ENCODE measurements at regions not wholly inside any gene's neighbourhood (a gene's known extent, or its start where the extent isn't known, plus 50 kb on each side); places are given as distances from the start of the nearest gene placed in this dataset.
A peak's percentile ranks its signal among the peaks of the same experiment; 100 is the strongest.
"Not testable (repeated sequence)": the region's sequence is repeated elsewhere in the genome, so short reads cannot be mapped to it uniquely, and the experiment has no call there.

DNA sequence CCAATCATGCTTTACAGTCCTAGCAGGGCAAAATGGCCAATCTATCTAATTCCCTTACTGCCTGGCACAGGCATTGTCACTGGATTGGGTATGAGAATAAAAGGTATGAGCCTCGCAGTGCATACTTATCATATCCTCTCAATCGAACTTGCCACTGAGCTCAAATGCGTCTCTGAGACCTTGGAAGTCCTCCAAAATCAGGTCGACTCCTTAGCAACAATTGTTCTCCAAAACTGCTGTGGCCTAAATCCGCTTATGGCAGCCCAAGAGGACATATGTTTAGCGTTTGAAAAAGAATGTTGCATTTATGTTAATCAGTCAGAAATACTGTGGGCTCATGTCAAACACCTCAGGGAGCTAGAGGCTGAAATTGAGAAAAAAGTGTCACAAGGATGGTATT lies 69.7 kb downstream of the SPIN4 start (continued):
- TF ChIP-seq ZNF425 (CRISPR knock-in tag; conservative IDR thresholded peaks at IDR 0.05) (no peak), ETV6 (CRISPR knock-in tag; IDR thresholded peaks at IDR 0.05) (no peak), ZNF263 (CRISPR knock-in tag; IDR thresholded peaks at IDR 0.05; ENCODE audit: low read depth) (no peak)
- TF ChIP-seq, protein P1, sequence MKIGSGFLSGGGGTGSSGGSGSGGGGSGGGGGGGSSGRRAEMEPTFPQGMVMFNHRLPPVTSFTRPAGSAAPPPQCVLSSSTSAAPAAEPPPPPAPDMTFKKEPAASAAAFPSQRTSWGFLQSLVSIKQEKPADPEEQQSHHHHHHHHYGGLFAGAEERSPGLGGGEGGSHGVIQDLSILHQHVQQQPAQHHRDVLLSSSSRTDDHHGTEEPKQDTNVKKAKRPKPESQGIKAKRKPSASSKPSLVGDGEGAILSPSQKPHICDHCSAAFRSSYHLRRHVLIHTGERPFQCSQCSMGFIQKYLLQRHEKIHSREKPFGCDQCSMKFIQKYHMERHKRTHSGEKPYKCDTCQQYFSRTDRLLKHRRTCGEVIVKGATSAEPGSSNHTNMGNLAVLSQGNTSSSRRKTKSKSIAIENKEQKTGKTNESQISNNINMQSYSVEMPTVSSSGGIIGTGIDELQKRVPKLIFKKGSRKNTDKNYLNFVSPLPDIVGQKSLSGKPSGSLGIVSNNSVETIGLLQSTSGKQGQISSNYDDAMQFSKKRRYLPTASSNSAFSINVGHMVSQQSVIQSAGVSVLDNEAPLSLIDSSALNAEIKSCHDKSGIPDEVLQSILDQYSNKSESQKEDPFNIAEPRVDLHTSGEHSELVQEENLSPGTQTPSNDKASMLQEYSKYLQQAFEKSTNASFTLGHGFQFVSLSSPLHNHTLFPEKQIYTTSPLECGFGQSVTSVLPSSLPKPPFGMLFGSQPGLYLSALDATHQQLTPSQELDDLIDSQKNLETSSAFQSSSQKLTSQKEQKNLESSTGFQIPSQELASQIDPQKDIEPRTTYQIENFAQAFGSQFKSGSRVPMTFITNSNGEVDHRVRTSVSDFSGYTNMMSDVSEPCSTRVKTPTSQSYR (CRISPR knock-in tag; IDR thresholded peaks at IDR 0.05): no peak
- TF ChIP-seq, protein P2, sequence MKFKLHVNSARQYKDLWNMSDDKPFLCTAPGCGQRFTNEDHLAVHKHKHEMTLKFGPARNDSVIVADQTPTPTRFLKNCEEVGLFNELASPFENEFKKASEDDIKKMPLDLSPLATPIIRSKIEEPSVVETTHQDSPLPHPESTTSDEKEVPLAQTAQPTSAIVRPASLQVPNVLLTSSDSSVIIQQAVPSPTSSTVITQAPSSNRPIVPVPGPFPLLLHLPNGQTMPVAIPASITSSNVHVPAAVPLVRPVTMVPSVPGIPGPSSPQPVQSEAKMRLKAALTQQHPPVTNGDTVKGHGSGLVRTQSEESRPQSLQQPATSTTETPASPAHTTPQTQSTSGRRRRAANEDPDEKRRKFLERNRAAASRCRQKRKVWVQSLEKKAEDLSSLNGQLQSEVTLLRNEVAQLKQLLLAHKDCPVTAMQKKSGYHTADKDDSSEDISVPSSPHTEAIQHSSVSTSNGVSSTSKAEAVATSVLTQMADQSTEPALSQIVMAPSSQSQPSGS (CRISPR knock-in tag; IDR thresholded peaks at IDR 0.05; ENCODE audit: borderline replicate concordance, low read depth): no peak

- H3K9me3 Mint-ChIP-seq; H3K4me3 Mint-ChIP-seq; DNase-seq (ENCODE audit: low spot score); H3K4me1 Mint-ChIP-seq; H3K36me3 Mint-ChIP-seq; H3K27me3 Mint-ChIP-seq (ENCODE audit: low read depth); H3K27ac Mint-ChIP-seq; ATAC-seq; CTCF ChIA-PET; POLR2A ChIA-PET: not testable (repeated sequence)
Observed at GRCh38 chrX:63277394-63277793, 73.7 kb downstream of the SPIN4 start.

DNA sequence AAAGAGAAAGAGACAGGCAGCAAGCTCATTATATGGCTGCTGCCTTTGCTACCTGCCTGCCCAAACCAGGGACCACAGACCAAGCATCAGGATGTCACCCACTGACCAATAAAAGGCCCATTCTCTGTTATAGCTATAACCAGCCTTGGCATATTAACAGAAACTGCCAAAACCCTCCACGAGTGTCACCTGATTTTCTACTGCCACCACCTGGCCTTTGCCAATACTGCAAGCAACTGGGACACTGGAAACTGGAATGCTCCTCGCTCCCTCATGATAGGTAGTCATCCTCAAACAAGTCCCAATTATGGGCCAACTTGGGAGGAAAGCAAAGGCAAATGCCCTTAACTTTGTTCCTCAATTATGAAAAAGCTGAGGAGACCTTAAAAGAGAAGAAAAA lies 76.0 kb downstream of the SPIN4 start:
- no peak overlapping the region for H3K27ac Mint-ChIP-seq
- H3K9me3 Mint-ChIP-seq: no peaks in the 10 kb centered on the region
- peaks cover 5% of the 10 kb centered on the region; the same call in 1 of the 2 replicates for H3K4me1 Mint-ChIP-seq
- peak; percentile 32 for TF ChIP-seq CTCF (IDR thresholded peaks at IDR 0.05)
- TF ChIP-seq, protein P3, sequence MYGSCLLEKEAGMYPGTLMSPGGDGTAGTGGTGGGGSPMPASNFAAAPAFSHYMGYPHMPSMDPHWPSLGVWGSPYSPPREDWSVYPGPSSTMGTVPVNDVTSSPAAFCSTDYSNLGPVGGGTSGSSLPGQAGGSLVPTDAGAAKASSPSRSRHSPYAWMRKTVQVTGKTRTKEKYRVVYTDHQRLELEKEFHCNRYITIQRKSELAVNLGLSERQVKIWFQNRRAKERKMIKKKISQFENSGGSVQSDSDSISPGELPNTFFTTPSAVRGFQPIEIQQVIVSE (CRISPR knock-in tag; IDR thresholded peaks at IDR 0.05; ENCODE audit: borderline replicate concordance): no peak
- ATAC-seq (peak; percentile 55; the same call in 1 of the 2 replicates), DNase-seq (ENCODE audit: low spot score) (peak; percentile 38)
- no peak overlapping the region for H3K4me3 Mint-ChIP-seq
- POLR2A ChIA-PET: no interaction called here
- H3K36me3 Mint-ChIP-seq: no peaks in the 10 kb centered on the region
- CTCF ChIA-PET: interaction anchor here (0.5 to 1.3 kb wide), 3 partner anchors 25 to 229 kb away, joined by 4 to 7 read pairs (median 4); no protein-coding TSS in a partner anchor
- no peaks in the 10 kb centered on the region for H3K27me3 Mint-ChIP-seq (ENCODE audit: low read depth)

GRCh38 chrX:63270873-63271272 lies 80.3 kb downstream of the SPIN4 start:
- H3K4me1 Mint-ChIP-seq: peaks cover 1% of the 10 kb centered on the region; the same call in 1 of the 2 replicates
- no peak overlapping the region for H3K27ac Mint-ChIP-seq
- ChIA-PET CTCF (no interaction called here), POLR2A (no interaction called here)
- H3K27me3 Mint-ChIP-seq (ENCODE audit: low read depth): no peaks in the 10 kb centered on the region
- no peaks in the 10 kb centered on the region for H3K36me3 Mint-ChIP-seq
- no peak for DNase-seq (ENCODE audit: low spot score)
- no peak for ATAC-seq
- H3K9me3 Mint-ChIP-seq: no peaks in the 10 kb centered on the region
- H3K4me3 Mint-ChIP-seq: no peak overlapping the region
- TF ChIP-seq ZNF121 (CRISPR knock-in tag; IDR thresholded peaks at IDR 0.05) (no peak), ATF6 (CRISPR knock-in tag; IDR thresholded peaks at IDR 0.05) (no peak), USF1 (CRISPR knock-in tag; IDR thresholded peaks at IDR 0.05) (no peak), KAT7 (CRISPR knock-in tag; IDR thresholded peaks at IDR 0.05; ENCODE audit: borderline replicate concordance) (no peak), GABPB1 (CRISPR knock-in tag; IDR thresholded peaks at IDR 0.05) (no peak), FOXK1 (CRISPR knock-in tag; IDR thresholded peaks at IDR 0.05) (no peak)
- TF ChIP-seq, protein P4, sequence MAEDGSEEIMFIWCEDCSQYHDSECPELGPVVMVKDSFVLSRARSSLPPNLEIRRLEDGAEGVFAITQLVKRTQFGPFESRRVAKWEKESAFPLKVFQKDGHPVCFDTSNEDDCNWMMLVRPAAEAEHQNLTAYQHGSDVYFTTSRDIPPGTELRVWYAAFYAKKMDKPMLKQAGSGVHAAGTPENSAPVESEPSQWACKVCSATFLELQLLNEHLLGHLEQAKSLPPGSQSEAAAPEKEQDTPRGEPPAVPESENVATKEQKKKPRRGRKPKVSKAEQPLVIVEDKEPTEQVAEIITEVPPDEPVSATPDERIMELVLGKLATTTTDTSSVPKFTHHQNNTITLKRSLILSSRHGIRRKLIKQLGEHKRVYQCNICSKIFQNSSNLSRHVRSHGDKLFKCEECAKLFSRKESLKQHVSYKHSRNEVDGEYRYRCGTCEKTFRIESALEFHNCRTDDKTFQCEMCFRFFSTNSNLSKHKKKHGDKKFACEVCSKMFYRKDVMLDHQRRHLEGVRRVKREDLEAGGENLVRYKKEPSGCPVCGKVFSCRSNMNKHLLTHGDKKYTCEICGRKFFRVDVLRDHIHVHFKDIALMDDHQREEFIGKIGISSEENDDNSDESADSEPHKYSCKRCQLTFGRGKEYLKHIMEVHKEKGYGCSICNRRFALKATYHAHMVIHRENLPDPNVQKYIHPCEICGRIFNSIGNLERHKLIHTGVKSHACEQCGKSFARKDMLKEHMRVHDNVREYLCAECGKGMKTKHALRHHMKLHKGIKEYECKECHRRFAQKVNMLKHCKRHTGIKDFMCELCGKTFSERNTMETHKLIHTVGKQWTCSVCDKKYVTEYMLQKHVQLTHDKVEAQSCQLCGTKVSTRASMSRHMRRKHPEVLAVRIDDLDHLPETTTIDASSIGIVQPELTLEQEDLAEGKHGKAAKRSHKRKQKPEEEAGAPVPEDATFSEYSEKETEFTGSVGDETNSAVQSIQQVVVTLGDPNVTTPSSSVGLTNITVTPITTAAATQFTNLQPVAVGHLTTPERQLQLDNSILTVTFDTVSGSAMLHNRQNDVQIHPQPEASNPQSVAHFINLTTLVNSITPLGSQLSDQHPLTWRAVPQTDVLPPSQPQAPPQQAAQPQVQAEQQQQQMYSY (CRISPR knock-in tag; IDR thresholded peaks at IDR 0.05): no peak
